A549 (cell line): ENCODE measurements at regions not wholly inside any gene's neighbourhood (a gene's known extent, or its start where the extent isn't known, plus 50 kb on each side); places are given as distances from the start of the nearest gene placed in this dataset.

Source experiments
- ATAC-seq, 2 experiments: fragments of 200-7000 bp in 1 of 2; fragments of >200 bp in 1 of 2; cut with Nextera tagmentation in 1 of 2; cut with Tn5 transposase in 1 of 2; 3 replicates each; pipeline versions ENCODE4 v1.8.0 to v1.9.1; 2018 to 2020; ENCODE audit warnings: mild to moderate bottlenecking in 1 of 2, moderate library complexity in 1 of 2
- CTCF ChIA-PET: fragments of 300-600 bp; sonication (Branson Sonifier 250); formaldehyde crosslinking; extraction: SDS; loops from one replicate; lab custom pipeline; 2021; ENCODE audit warnings: antibody characterized with exemption, inconsistent platforms; lab: Yijun Ruan, JAX
- POLR2A ChIA-PET: fragments of 350-600 bp; formaldehyde crosslinking; extraction: SDS; loops from one replicate; lab custom pipeline; 2021; ENCODE audit warnings: antibody characterized with exemption, inconsistent platforms; lab: Yijun Ruan, JAX
- DNase-seq, 2 experiments: peaks; one replicate each; pipeline versions ENCODE4 v3.0.0 to v3.0.0-alpha.2; 2011 to 2016; ENCODE audit warnings: low read depth in 1 of 2, low spot score in 1 of 2
- FAIRE-seq: peaks from 2 replicates; lab custom pipeline; 2011; peaks lifted over from hg19 to GRCh38; lab: Jason Lieb, UNC
- H3K27ac ChIP-seq, 2 experiments: fragments of >200 bp; sonication (Bioruptor Twin); formaldehyde crosslinking; 3 replicates each; pipeline ENCODE4 v1.5.1; 2016 to 2017
- H3K4me1 ChIP-seq: fragments of >200 bp; sonication (Bioruptor Twin); formaldehyde crosslinking; 3 replicates; pipeline ENCODE4 v1.6.1; 2016
- H3K4me2 ChIP-seq: fragments of >200 bp; sonication (Bioruptor Twin); formaldehyde crosslinking; 3 replicates; pipeline ENCODE4 v1.6.1; 2016
- H3K4me3 ChIP-seq: fragments of >200 bp; sonication (Bioruptor Twin); formaldehyde crosslinking; 3 replicates; pipeline ENCODE4 v1.5.1; 2016
- H3K9me3 ChIP-seq: fragments of >200 bp; sonication (Bioruptor Twin); formaldehyde crosslinking; 3 replicates; pipeline ENCODE4 v1.6.1; 2016
- CBX2 ChIP-seq: fragments of 200-600 bp; sonication (generic); IDR thresholded peaks from 2 replicates; pipeline ENCODE4 v1.6.1; 2016; ENCODE audit warnings: low read depth, mild to moderate bottlenecking, borderline replicate concordance
- CBX8 ChIP-seq: fragments of 200-600 bp; sonication (generic); IDR thresholded peaks from 2 replicates; pipeline ENCODE4 v1.6.1; 2016
- CHD4 ChIP-seq: fragments of 200-600 bp; sonication (generic); IDR thresholded peaks from 2 replicates; pipeline ENCODE4 v1.6.1; 2016; ENCODE audit warnings: antibody characterized with exemption, mild to moderate bottlenecking, borderline replicate concordance
- EHMT2 ChIP-seq: fragments of 200-600 bp; sonication (generic); IDR thresholded peaks from 2 replicates; pipeline ENCODE4 v1.6.1; 2016; ENCODE audit warnings: antibody characterized with exemption, low read depth, mild to moderate bottlenecking, moderate library complexity
- HDAC2 ChIP-seq: fragments of 200-600 bp; sonication (generic); IDR thresholded peaks from 2 replicates; pipeline ENCODE4 v1.6.1; 2016
- HEYL ChIP-seq: fragments of 250-450 bp; sonication (Bioruptor Pico); IDR thresholded peaks from 2 replicates; pipeline ENCODE4 v1.8.0; 2021; ENCODE audit warnings: mild to moderate bottlenecking, moderate library complexity
- HOXA7 ChIP-seq: fragments of 250-450 bp; sonication (Bioruptor Pico); IDR thresholded peaks from 2 replicates; pipeline ENCODE4 v1.5.0; 2020; ENCODE audit warnings: mild to moderate bottlenecking, moderate library complexity
- HOXB13 ChIP-seq: fragments of 250-450 bp; sonication (Bioruptor Pico); IDR thresholded peaks from 2 replicates; pipeline ENCODE4 v1.5.0; 2020; ENCODE audit warnings: low read depth, mild to moderate bottlenecking, moderate library complexity
- JUNB ChIP-seq: fragments of >200 bp; sonication (Bioruptor Twin); formaldehyde crosslinking; IDR thresholded peaks from 2 replicates; pipeline ENCODE4 v1.6.1; 2016
- KDM5A ChIP-seq: fragments of 200-600 bp; sonication (generic); IDR thresholded peaks from 2 replicates; pipeline ENCODE4 v1.6.1; 2016; ENCODE audit warnings: antibody characterized with exemption, mild to moderate bottlenecking
- MAZ ChIP-seq: fragments of 150-350 bp; IDR thresholded peaks from 2 replicates; pipeline ENCODE4 v1.6.1; 2014; ENCODE audit warnings: antibody characterized with exemption, low read depth, low read length, borderline replicate concordance
- NPAS2 ChIP-seq: fragments of 250-450 bp; sonication (Bioruptor Pico); IDR thresholded peaks from 2 replicates; pipeline ENCODE4 v1.8.0; 2022; ENCODE audit warnings: mild to moderate bottlenecking, moderate library complexity, borderline replicate concordance
- POLR2A ChIP-seq: IDR thresholded peaks from 2 replicates; pipeline ENCODE4 v1.6.1; 2012; ENCODE audit warnings: mild to moderate bottlenecking, low read length
- RAD21 ChIP-seq, 2 experiments: fragments of >200 bp in 1 of 2; sonication (Bioruptor Twin) in 1 of 2; formaldehyde crosslinking in 1 of 2; IDR thresholded peaks in 1 of 2; conservative IDR thresholded peaks in 1 of 2; 2 replicates in 1 of 2; 3 replicates in 1 of 2; pipeline ENCODE4 v1.6.1; 2012 to 2018; ENCODE audit warnings: inconsistent platforms in 1 of 2
- RFX5 ChIP-seq: fragments of 450-650 bp; IDR thresholded peaks from 2 replicates; pipeline ENCODE4 v1.7.1; 2014; ENCODE audit warnings: antibody characterized with exemption, mild to moderate bottlenecking, moderate library complexity
- TFCP2L1 ChIP-seq: fragments of 250-450 bp; sonication (Bioruptor Pico); IDR thresholded peaks from 2 replicates; pipeline ENCODE4 v1.5.0; 2021; ENCODE audit warnings: mild to moderate bottlenecking
- TP53 ChIP-seq: fragments of 250-450 bp; sonication (Bioruptor Pico); IDR thresholded peaks from 2 replicates; pipeline ENCODE4 v1.5.0; 2021; ENCODE audit warnings: mild to moderate bottlenecking, moderate library complexity
- ZC3H11A ChIP-seq: fragments of 450-650 bp; IDR thresholded peaks from 2 replicates; pipeline ENCODE4 v1.6.1; 2014; ENCODE audit warnings: antibody characterized with exemption, mild to moderate bottlenecking
- ZFP36 ChIP-seq: fragments of 450-650 bp; IDR thresholded peaks from 2 replicates; pipeline ENCODE4 v1.6.1; 2014; ENCODE audit warnings: borderline replicate concordance; ENCODE audit not compliant: partially characterized antibody
- WGBS: methylation state at CpG from one replicate; pipeline ENCODE4 v1.1.6; 2017; ENCODE audit errors: missing lambda C conversion rate; 5-methylcytosine and 5-hydroxymethylcytosine counted together
- TF ChIP-seq, protein P1 (sequence below): fragments of 250-450 bp; sonication (Bioruptor Pico); IDR thresholded peaks from 2 replicates; pipeline ENCODE4 v1.5.0; 2020; ENCODE audit warnings: low read depth, mild to moderate bottlenecking, moderate library complexity
- TF ChIP-seq, protein P2 (sequence below): fragments of 450-650 bp; IDR thresholded peaks from 2 replicates; pipeline ENCODE4 v1.6.1; 2014; ENCODE audit warnings: antibody characterized with exemption
- TF ChIP-seq, protein P3 (sequence below): fragments of 150-350 bp; IDR thresholded peaks from 2 replicates; pipeline ENCODE4 v1.6.1; 2014; ENCODE audit warnings: low read depth, mild to moderate bottlenecking, low read length
- TF ChIP-seq, protein P4 (sequence below): fragments of >200 bp; sonication (Bioruptor Twin); formaldehyde crosslinking; IDR thresholded peaks from 3 replicates; pipeline ENCODE4 v1.5.1; 2016
- TF ChIP-seq, protein P5 (sequence below): IDR thresholded peaks from 2 replicates; pipeline ENCODE4 v1.6.1; 2012

DNA sequence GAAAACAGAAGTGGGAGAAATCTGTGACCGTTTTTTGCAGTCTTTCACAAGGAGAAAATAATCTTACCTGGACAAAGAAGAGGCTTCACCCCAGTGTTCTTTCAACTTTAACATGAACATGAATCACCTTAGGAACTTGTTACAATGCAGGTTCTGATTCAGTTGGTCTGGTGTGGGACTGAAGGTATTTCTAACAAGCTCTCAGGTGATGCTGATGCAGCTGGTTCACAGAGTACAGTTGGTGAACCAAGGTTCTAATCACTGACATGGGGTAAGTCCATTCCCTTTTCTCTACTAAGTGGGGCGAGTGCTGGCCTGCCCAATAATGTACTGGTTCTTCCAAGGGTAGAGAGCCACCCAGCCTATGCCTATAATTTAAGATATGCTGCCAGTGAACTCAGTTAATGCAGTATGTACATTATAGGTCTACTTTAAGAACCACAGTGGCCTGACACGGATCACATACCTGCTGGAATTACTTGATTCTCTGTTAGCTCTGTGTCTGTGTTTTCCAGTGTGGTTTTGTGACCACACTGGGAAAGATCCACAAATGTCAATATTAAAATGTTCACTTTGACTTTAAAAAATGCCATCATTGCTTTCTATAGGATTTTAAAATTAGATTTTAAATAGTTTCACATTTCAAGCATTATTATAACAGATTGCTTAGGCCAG is 304.1 kb downstream of the ZNF621 start:
- CTCF ChIA-PET, result interaction anchor here (0.9 kb wide), 1 partner anchor 245 kb away, joined by 5 read pairs; no protein-coding TSS in a partner anchor
- 9% methylated on average over 2 of the region's 3 CpGs for WGBS
- no peak overlapping the region for H3K27ac ChIP-seq
- H3K9me3 ChIP-seq, result no peaks in the 10 kb centered on the region
- ATAC-seq (no peak), FAIRE-seq (no peak), DNase-seq (no peak)
- no peaks in the 10 kb centered on the region for H3K4me1 ChIP-seq
- POLR2A ChIA-PET, result no interaction called here
- H3K4me3 ChIP-seq, result no peak overlapping the region
- TF ChIP-seq HOXA7 (CRISPR knock-in tag), result no peak
- TF ChIP-seq EHMT2, result no peak
- TF ChIP-seq, protein P1, sequence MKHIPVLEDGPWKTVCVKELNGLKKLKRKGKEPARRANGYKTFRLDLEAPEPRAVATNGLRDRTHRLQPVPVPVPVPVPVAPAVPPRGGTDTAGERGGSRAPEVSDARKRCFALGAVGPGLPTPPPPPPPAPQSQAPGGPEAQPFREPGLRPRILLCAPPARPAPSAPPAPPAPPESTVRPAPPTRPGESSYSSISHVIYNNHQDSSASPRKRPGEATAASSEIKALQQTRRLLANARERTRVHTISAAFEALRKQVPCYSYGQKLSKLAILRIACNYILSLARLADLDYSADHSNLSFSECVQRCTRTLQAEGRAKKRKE (CRISPR knock-in tag), result no peak
- TF ChIP-seq, protein P2, sequence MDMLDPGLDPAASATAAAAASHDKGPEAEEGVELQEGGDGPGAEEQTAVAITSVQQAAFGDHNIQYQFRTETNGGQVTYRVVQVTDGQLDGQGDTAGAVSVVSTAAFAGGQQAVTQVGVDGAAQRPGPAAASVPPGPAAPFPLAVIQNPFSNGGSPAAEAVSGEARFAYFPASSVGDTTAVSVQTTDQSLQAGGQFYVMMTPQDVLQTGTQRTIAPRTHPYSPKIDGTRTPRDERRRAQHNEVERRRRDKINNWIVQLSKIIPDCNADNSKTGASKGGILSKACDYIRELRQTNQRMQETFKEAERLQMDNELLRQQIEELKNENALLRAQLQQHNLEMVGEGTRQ, result no peak
- TF ChIP-seq, protein P3, sequence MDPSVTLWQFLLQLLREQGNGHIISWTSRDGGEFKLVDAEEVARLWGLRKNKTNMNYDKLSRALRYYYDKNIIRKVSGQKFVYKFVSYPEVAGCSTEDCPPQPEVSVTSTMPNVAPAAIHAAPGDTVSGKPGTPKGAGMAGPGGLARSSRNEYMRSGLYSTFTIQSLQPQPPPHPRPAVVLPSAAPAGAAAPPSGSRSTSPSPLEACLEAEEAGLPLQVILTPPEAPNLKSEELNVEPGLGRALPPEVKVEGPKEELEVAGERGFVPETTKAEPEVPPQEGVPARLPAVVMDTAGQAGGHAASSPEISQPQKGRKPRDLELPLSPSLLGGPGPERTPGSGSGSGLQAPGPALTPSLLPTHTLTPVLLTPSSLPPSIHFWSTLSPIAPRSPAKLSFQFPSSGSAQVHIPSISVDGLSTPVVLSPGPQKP, result no peak
- TF ChIP-seq, protein P4, sequence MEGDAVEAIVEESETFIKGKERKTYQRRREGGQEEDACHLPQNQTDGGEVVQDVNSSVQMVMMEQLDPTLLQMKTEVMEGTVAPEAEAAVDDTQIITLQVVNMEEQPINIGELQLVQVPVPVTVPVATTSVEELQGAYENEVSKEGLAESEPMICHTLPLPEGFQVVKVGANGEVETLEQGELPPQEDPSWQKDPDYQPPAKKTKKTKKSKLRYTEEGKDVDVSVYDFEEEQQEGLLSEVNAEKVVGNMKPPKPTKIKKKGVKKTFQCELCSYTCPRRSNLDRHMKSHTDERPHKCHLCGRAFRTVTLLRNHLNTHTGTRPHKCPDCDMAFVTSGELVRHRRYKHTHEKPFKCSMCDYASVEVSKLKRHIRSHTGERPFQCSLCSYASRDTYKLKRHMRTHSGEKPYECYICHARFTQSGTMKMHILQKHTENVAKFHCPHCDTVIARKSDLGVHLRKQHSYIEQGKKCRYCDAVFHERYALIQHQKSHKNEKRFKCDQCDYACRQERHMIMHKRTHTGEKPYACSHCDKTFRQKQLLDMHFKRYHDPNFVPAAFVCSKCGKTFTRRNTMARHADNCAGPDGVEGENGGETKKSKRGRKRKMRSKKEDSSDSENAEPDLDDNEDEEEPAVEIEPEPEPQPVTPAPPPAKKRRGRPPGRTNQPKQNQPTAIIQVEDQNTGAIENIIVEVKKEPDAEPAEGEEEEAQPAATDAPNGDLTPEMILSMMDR, result no peak
- no peak for TF ChIP-seq KDM5A
- no peak for TF ChIP-seq NPAS2 (CRISPR knock-in tag)
- TF ChIP-seq RAD21 (conservative IDR thresholded peaks at IDR 0.05 in 1 of 2, IDR thresholded peaks at IDR 0.05 in 1 of 2), result no peak
- TF ChIP-seq JUNB, result no peak
- no peak for TF ChIP-seq CBX8
- no peak for TF ChIP-seq CHD4
- no peak for TF ChIP-seq TP53 (CRISPR knock-in tag)
- TF ChIP-seq POLR2A, result no peak
- TF ChIP-seq HEYL (CRISPR knock-in tag), result no peak
- H3K4me2 ChIP-seq, result no peak overlapping the region

DNA sequence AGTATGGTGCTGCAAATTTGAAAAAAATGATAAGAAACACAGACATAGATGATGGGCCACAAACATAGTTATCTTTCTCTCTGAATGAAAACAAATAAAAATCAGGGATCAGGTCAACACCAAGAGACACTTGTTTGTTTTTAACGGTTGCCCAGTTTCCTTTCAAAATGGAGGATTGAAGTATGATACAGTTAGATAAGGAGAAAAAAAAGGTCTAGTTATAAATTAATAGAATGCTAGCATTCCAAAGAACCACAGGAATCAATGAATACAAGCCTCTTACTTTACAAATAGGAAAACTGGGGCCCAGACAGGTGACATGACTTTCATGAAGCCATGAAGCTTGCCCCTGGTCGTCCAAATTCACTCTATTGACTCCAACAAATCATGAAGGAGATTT is 305.1 kb downstream of the ZNF621 start:
- H3K9me3 ChIP-seq, result no peaks in the 10 kb centered on the region
- FAIRE-seq, result no peak
- peak in 1 of 2 experiments; percentile 6 for DNase-seq
- TF ChIP-seq RFX5 (no peak), MAZ (no peak), ZFP36 (no peak), ZC3H11A (no peak), HDAC2 (no peak), EHMT2 (no peak), POLR2A (no peak), CBX2 (no peak), HOXB13 (no peak), TFCP2L1 (CRISPR knock-in tag) (no peak)
- TF ChIP-seq, protein P3, result no peak
- TF ChIP-seq, protein P5, sequence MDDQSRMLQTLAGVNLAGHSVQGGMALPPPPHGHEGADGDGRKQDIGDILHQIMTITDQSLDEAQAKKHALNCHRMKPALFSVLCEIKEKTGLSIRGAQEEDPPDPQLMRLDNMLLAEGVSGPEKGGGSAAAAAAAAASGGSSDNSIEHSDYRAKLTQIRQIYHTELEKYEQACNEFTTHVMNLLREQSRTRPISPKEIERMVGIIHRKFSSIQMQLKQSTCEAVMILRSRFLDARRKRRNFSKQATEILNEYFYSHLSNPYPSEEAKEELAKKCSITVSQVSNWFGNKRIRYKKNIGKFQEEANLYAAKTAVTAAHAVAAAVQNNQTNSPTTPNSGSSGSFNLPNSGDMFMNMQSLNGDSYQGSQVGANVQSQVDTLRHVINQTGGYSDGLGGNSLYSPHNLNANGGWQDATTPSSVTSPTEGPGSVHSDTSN, result no peak
- TF ChIP-seq, protein P4, result no peak
- TF ChIP-seq, all 56 proteins: peak for 0
- Histone ChIP-seq H3K4me2 (no peak overlapping the region), H3K27ac (no peak overlapping the region), H3K4me3 (no peak overlapping the region), H3K4me1 (no peaks in the 10 kb centered on the region)
- no peak for ATAC-seq
- ChIA-PET POLR2A (no interaction called here), CTCF (no interaction called here)
- WGBS, result 19% methylated on average over 2 of the region's 2 CpGs
